CD4-positive, alpha-beta T cell treated with Interleukin-12 subunit alpha and Interleukin-12 subunit beta, for 1 hour (primary cell): ENCODE measurements at regions not wholly inside any gene's neighbourhood (a gene's known extent, or its start where the extent isn't known, plus 50 kb on each side); places are given as distances from the start of the nearest gene placed in this dataset.

Experiments
- DNase-seq: peaks from one replicate; pipeline ENCODE4 v3.0.0-alpha.2; 2020

DNA sequence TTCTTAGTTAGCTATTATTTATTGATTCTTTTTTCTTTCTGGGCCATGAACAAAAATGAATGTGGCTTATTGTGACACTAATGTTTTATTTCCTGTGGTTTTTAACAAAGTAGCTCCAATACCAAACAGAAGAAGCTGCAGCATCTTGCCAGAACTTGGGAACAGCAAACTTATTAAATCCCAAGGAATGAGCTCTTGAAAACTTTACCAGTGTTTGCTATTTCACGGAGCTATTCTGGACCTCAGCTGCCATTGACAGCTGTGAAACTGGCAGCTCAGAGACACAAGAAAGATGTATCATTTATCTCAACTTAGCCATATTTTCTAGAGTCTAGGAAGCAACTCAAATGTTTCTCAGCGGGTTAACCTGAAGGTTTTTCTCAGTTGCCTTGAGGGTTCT is 91.0 kb upstream of the NEUROD1 start:
- no peak for DNase-seq

DNA sequence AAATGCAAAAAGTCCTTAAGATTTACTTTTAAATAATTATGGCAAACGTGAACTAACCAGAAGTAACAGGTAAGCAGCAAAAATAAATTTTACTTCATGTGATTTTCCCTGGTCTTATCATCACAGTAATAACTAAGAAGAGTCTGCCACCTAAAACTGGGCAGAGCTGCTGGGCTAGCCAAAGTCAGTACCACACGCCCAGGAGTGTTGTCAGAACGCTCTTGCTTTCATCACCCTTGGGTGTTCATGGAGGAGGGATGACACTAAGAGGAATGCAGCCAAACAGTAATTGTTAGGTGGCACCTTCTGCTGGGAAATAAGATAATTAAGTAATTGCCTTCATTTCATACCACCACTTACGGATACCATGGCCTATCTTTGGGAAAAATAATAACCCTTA is 92.0 kb upstream of the NEUROD1 start:
- DNase-seq: no peak

DNA sequence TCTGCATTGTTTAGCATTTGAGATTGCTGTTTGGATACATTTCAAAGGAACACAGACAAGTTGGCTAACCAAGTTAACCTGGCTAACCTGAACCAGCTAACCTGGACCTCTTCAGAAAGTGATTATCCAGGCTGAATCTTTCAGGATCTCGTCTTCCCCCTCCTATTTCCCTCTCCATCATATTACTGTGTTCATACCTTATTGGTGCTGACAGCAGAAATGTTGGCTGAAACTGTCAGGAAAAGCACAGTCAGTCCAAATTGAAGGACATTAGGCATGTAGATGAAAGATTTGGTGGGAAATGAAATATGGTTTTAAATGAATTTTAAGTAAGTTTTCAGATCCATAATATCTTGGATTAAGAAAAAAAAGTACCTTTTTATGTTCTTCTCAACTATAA is 92.5 kb upstream of the NEUROD1 start:
- DNase-seq: no peak

DNA sequence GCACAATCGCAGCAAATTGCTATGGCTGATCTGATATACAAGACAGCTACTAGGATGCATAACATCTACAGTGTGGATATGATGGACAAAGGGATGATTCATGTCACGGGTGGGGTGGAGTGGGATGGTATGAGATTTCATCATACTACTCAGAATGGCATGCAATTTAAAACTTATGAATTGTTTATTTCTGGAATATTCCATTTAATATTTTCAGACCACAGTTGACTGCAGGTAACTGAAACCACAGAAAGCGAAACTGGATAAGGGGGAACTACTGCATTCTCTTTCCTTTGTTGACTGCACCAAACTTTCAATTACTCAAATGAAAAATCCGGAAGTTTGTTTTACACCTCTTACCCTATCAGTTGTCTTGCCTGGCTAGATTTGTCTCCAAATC is 94.4 kb upstream of the NEUROD1 start:
- DNase-seq: no peak

DNA sequence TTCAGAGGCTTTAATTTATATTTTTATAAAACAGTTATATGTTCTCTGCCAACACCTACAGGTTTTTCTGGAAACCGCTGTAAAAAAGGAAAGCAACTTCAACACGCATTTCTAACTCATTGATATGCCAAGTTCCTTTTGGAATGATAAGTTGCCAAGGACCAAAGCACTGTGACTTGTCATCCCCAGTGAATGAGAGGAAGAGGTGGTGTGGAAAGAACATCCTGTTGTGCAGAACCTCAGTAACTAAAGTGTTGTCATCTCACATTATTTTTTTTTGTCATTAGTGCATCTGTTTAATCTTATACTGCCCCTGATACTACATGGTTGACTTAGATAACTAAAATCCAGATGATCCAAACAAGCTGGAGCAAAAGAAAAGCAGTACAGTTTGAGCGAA is 96.0 kb upstream of the NEUROD1 start:
- DNase-seq: no peak

DNA sequence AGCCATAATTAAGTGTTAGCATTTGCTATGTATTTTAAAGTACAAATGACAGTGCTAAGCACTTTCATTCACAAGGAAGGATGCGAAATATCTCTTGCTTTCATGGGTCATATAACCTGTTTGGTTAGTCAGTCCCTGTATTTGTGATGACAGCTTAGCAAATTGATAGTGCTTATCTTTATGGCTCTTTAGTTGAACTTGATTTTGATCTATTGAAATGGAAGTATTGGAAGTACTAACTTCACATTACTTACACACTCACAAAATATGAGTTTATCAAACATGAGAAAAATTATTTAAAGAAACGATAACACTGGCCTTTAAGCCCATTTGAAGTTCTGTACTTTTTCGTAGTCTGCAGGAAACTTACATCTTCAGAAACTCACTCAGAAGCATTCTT is 97.4 kb upstream of the NEUROD1 start:
- DNase-seq: no peak

DNA sequence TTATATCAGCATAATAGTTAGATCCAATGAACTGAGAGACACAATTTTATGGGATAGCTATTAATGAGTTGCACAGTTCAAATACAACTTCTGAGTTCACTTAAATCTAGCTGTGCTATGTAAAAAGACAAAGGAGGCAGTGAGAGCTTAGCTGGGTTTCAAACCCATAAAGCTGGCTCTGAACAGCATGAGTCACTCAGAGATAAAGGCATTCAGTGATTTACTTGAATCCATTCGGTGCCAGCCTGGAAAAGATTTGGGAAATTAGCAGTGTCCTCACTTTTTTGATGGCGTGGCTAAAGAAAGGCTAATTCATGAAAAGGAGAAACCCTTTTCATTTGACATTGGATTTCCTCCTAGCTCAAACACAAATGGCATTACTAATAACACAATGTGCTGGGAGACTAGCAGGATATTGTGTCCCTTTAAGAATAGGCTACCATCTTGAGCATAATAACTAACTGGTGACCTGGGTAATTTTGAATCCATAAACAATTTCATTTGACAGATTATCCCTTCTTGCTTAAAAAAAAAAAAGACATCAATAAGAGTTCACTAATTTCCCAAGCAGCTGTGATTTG is 98.4 kb upstream of the NEUROD1 start:
- DNase-seq: no peak

DNA sequence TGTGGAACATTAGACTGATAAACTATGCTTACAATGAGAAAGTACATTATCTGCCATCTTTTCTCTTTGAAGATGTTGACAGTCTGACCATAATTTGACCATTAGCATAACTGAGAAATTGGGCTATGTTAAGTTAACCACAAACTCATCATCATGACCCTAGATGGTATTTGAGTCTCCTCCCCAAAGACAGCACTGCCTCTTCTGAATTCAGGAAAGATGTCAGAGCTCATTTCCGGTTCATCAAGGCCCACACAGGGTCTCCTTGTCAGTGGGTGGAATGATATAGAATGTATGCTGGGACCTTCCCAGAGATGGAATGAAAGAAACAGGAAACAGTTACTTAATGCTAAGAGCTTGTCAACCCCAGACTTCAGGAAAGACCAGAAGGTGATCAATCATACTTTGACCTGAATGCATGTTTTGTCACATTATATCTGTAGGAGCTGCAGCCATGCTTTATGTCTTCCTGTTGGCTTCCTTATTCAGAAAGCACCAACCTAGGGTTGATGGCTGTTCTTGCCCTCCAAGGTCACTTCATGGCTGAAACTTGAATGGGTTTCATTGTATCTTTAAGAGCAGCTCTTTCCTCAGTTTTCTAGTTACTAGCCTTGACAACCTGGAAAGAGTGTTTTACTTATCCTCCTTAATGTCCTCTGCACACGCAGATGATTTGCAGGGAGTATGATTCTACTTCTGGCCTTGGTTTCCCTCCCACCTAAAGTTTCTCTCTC is 99.1 kb upstream of the NEUROD1 start:
- no peak for DNase-seq

DNA sequence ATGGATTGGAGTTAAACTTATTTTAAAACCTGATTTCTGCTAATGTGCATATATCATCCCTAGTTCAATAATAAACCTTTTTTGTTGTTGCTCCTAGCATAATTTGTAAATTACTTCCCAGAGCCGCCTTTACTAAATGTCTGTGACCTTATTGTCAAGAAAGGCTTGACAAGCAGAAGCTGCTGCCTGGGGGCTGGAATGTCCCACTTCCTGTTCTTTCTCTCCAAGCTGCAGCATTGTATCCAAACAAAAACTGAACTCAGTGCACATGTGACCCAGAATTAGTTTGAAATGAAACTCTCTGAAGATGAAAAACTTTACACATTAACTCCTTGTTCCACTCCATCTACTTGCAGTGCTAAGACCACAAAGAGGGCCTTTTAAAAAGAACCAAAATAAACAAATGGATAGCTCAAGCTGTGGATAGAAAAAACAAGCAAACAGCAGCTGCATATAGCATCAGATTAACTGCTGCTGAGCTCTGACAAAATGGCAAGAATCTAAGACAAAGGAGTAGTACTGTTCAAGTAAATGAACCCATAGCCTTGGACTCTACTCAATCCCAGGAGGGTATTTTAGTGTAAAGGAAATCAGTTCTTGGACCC is 99.8 kb upstream of the NEUROD1 start:
- no peak for DNase-seq

DNA sequence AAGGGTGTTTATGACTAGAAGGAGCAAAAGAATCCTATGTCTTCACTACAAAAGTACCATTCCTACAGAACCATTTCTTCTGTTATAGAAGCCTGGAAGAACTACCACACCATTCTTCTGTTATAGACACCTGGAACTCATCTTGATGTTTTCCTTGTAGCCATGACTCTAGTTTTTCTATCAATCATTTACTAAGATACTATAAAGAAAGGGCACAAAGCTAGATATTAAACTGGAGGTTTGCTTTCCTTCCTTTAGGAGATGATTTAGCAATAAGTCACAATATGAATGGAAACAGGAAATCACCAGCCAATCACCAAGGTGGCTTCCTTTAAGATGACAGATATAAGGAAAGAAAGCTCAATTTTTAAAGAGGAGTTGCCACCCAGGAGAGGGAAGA is 100.3 kb upstream of the NEUROD1 start:
- no peak for DNase-seq

DNA sequence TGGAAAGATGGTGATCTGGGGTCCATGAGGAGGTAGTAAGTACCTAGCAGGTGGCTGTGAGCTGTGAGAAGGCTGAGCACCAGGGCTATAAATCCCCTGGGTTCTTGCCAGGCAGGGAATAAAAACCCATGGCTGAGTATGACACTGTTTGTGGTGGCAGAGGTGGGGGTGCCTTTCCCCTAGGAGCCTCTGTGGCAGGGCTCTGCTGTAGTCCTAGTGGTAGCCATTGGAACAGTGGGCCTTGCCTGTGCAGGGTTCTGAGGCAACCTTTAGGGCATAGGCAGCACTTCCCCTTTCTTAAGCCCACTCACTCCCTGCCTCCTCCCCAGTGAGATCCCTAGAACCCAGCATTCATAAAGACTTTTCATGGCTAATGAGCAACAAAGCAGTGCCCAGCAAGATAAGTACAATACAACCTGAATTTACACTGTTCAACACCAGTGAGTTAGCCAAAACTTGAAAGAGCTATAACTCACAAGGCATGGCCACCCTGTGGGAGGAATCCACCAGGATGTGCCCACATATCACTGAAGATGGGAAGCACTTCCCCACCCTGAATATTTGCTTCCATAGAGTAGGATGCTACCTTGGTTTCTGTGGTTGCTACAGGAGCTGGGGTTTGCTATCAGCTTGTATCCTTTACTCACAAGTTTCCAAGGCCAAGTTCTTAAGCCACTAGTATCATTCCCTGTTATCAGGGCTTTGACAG is 100.9 kb upstream of the NEUROD1 start:
- no peak for DNase-seq

DNA sequence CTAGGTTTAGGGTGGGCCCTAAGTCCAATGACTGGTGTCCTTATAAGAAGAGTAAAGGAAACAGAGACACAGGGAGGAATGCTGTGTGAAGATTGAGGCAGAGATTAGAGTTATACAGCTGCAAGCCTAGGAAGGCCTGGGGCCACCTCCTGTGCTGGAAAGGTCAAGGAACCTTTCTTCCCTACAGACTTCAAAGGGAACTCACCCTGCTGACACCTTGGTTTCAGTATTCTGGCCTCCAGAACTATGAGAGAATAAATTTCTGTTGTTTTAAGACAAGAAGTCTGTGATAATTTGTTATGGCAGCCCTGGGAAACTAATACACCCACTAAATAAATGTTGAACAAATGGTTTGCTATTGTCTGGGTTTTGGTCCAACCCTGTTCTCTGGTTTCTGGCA is 102.3 kb upstream of the NEUROD1 start:
- no peak for DNase-seq

DNA sequence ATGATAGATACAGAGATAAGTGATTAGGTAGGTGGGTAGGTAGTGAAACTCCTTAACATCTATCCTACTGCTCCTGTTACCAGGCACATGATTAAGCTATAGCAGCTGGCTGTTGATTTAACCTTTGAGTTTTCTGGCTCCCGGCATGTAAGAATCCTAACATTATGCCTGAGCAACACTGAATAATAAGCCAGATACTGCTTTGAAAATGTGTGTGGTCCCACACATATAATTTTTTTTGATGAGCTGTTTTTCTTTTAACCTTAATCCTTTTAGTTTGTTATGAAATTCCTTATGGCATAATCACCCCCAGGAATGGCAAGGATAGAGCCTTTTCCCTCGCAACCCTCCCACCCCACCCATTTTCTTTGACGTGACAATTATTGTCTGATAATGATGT is 104.2 kb upstream of the NEUROD1 start:
- DNase-seq: no peak

DNA sequence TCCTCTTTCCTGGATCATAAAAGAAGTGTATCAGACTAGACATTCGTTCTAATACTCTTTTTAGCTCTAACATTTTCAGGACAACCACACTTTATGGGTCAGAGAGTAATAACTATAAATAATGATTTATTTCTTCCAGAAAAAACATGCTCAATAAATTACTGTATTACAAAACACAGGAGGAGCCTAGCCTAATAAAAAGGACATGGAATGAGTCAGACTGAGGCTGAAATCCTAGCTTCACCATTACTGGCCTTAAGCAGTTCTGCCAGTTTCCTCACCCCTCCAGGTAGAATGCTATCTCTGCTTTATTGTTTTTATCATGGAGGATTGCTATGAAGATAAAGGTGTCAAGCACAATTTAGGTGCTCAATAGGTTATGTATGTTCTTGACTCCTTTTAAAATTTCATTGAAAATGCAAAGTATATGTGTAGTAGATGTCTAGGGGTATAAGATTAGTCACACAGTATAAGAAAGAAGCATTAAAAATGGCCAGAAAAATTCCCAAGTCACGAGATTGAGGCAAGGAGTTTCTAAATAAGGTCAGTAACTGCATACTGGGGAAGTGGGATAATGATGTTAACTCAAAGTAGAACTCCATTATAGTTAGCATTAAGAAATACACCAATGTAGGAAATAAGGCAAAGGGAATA is 105.5 kb upstream of the NEUROD1 start:
- no peak for DNase-seq

DNA sequence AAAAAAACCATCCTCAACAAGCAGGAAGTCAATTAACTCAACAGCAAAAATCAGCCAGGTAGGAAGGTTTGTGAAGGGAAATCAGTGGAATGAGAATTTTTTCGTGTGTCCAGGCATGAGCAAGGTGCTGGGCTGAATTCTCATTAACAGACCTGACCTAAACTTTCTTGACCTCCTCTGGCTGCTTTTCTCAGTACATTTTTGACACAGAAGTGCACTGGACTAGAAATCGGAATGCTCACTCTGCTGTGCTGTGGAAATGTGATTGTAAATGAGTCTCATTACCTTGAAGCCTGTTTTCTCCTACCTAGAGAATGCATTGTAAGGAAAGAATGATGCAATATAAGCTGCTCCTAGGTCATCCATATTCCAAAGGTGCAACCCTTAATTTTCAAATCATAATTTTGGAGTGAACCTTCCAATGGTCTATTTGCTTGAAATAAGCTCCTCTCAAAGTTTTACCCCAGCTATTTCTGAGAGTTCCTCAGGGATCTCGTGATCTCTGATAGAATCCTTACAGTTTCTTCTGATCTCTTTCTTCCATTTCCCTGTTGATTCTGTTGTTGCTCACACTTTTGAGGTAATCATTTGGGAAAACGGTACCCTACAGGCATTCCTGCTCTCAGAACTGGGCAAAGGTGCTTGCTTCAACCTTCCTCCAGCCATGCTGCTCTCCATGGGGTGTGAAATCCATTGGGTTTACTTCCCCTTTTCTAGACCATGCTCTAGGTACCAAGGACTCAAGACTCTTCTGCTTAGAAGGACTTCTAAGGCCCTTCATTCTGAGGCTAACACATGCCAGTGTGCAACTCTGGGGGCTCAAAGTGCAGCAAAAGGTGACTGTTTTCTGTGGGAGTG is 104.9 kb upstream of the ITPRID2 start:
- no peak for DNase-seq

DNA sequence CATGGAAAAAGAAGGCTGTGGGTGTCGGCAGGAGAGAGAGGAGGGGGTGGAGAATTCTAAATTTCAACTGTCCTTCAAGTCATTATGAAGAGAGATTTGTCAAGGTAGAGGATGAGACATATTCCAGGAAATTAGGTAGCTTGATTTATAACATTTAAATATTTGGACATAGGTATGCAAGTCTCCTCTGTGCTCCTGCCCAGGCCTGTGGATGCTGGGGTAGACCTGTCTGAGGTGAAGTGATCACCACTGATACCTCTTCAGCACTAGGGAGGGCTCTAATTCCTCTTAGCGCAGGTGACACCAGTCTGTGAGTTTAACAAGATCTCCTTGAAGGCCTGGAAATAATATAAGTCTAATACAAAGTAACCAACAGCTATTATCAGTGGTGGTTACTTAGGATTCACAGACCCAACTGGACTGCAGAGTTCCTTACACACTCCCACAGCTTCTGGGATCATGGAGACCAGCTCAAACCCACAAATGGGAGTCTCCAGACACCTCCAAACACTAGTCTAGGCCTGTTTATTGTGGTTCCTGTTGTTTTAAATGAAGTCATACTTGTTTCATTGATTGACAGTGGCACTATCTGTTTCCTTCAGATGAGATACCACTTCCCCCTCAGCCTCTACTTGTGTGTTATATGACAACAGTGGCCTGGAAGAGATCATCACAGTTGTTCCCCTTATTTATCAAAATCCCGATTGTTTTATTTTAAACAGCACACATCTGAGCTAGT is 104.1 kb upstream of the ITPRID2 start:
- DNase-seq: no peak

DNA sequence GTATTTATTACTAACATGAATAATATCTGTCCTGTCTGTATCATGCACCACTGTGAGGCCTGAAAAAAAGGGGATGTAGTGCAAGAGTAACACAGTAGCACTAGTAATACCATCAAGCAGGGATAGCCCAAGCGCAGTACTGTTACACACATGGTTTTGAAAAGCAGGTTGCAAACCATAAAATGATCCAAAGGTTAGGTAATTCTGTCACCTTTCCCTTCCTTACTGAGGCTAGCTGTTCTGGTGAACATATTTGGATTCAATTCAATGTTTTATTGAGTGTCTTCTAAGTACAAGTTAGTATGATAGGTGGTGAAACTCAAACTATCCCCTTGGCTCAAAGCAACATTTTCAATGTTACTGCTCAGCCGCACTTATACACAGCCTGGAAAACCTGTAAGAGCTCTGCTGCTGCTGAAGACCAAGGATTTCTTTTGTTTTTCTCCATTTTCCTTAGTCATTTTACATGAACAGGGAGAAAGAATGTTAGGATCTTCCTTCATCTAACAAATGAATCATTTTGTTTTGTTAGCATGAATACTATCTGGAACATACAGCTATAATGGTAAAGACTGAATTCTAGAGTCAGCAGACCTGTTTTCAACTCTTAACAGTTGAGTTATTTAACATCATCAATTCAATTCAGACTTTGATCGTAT is 102.5 kb upstream of the ITPRID2 start:
- DNase-seq: no peak

DNA sequence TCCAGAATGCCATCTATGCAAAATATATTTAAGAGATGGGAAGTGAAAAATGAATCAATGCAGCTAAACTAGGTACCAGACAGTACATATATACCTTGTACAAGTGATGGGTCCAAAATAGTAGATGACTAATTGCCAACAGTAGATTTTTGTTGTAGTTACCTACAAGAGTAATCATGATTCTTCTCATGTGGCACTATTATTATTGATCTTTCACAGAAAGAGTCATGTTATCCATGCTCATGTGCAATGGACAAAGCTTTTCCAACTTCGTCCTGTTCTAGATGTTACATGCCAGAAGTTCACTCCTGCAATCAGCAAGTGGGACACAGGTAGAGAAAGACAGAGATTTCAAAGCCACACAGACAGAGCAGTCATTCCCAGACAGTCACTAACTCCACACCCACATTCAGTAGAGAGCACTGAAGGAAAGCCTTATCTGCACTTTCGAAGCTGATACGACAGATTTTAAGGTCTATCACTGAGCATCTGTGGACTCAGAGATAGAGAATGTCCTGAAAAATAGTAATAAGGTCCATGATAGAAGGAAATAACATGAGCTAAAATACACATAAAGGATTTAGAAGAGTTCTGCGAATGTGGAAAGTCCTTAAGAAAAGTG is 101.6 kb upstream of the ITPRID2 start:
- no peak for DNase-seq

DNA sequence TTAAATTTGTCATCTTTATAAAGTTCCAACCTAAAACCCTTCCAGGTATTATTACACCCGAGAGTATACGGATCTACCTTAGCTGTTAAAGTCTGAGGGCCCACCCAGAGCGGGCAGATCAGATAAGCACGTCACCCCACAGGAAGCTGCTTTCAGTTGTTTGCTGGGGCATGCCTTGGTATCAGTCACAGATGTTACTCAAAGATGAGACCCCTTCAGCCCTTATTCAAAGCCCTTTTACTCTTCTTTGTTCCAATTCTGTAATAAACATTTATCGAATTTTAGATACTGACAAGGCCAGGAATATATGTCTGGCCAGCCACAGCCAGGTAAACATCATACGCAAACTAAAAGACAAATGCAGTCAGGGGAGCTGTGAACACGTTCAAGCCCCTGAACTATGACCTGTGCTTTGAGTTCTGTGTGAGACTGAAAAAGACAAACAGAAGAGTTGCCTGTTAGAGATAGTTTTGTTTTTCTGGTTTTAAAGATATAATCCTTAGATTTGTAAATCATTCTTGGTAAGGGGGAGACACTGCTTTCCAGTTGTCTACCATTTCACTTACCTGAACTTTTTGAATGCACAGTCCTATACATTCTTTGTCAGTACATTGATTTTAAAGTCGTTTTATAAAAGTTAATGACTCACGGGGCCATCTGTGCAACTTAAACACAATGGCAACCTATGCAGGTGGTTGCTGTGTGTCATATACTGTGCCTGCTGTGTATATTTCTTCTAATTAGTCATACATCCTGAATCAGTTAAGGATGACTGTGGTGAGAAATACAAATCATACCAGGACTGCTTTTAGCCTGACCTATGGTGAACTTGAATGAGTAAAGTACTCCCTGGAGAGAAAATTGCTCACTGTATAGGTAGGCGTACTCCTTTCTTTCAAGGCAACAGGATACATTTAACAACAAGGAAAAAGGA is 100.5 kb upstream of the ITPRID2 start:
- DNase-seq: peak; percentile 6

DNA sequence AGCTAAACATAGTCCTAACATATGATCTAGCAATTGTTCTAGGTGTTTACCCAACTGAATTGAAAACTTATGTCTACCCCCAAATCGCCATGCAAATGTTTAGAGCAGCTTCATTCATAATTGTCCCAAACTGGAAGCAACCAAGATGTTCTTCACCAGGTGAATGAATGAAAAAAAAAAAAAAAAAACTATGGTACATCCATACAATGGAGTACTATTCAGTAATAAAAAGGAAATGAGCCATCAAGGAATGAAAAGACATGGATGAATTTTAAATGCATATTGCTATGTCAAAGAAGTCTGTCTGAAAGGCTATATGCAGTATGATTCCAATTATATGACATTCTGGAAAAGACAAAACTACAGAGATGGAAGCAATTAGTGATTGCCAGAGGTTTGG is 98.6 kb upstream of the ITPRID2 start:
- no peak for DNase-seq
